B cell (primary cell): ENCODE measurements at regions not wholly inside any gene's neighbourhood (a gene's known extent, or its start where the extent isn't known, plus 50 kb on each side); places are given as distances from the start of the nearest gene placed in this dataset.

Experiments used
- ATAC-seq: fragments of 200-7000 bp; cut with Tn5 transposase; one replicate; pipeline ENCODE4 v1.10.0; 2021; ENCODE audit warnings: low read depth, mild to moderate bottlenecking, moderate number of reproducible peaks, moderate library complexity
- CTCF ChIA-PET: fragments of 350-600 bp; sonication (Branson Sonifier 250); formaldehyde crosslinking; loops from one replicate; lab custom pipeline; 2021; ENCODE audit warnings: antibody characterized with exemption, inconsistent platforms; lab: Charles Lee
- POLR2A ChIA-PET: fragments of 350-600 bp; sonication (Branson Sonifier 250); formaldehyde crosslinking; loops from one replicate; lab custom pipeline; 2021; ENCODE audit warnings: antibody characterized with exemption; lab: Charles Lee
- DNase-seq: peaks from one replicate; pipeline ENCODE4 v3.0.0; 2013
- H2AFZ ChIP-seq: 2 replicates; pipeline ENCODE4 v1.6.1; 2012; ENCODE audit warnings: mild to moderate bottlenecking, low read depth, low read length; ENCODE audit not compliant: insufficient read depth, poor library complexity, severe bottlenecking
- H3K27ac ChIP-seq, 2 donors: 1 replicate in 1 of 2; 2 replicates in 1 of 2; pipeline ENCODE4 v1.5.1; 2012 to 2013; ENCODE audit warnings: low read length in 2 of 2, mild to moderate bottlenecking in 2 of 2, moderate library complexity in 1 of 2
- H3K27me3 ChIP-seq, 4 experiments: fragments of 200-600 bp in 1 of 4; sonication (generic) in 1 of 4; replicated peaks in 1 of 4; 1 replicate in 2 of 4; 2 replicates in 2 of 4; pipeline versions ENCODE4 v1.6.1 to v1.7.0; 2013 to 2016; ENCODE audit warnings: low read length in 3 of 4, mild to moderate bottlenecking in 2 of 4, mixed read lengths in 1 of 4, moderate library complexity in 1 of 4; ENCODE audit not compliant: insufficient read depth in 4 of 4, control insufficient read depth in 3 of 4; ENCODE audit errors: control extremely low read depth in 1 of 4
- H3K36me3 ChIP-seq, 2 experiments: replicated peaks in 1 of 2; 1 replicate in 1 of 2; 2 replicates in 1 of 2; pipeline versions ENCODE4 v1.6.1 to v1.7.1; 2013; ENCODE audit warnings: low read length in 1 of 2; ENCODE audit not compliant: insufficient read depth in 2 of 2, control insufficient read depth in 1 of 2; ENCODE audit errors: control extremely low read depth in 1 of 2, extremely low read depth in 1 of 2
- H3K4me1 ChIP-seq, 2 donors: fragments of 200-600 bp in 1 of 2; sonication (generic) in 1 of 2; 1 replicate in 1 of 2; 2 replicates in 1 of 2; pipeline versions ENCODE4 v1.5.1 to v1.6.1; 2013 to 2017; ENCODE audit warnings: low read length in 2 of 2; ENCODE audit not compliant: control insufficient read depth in 2 of 2, insufficient read depth in 2 of 2
- H3K4me2 ChIP-seq: replicated peaks from 2 replicates; pipeline ENCODE3; 2012; ENCODE audit warnings: mild to moderate bottlenecking, low read depth, low read length; ENCODE audit not compliant: poor library complexity, severe bottlenecking
- H3K4me3 ChIP-seq, 5 experiments: fragments of 200-600 bp in 1 of 5; sonication (generic) in 1 of 5; 1 replicate in 3 of 5; 2 replicates in 2 of 5; pipeline versions ENCODE4 v1.5.1 to v1.7.0; 2011 to 2016; ENCODE audit warnings: low read length in 4 of 5, mild to moderate bottlenecking in 4 of 5, low read depth in 2 of 5, control low read depth in 1 of 5, moderate library complexity in 1 of 5; ENCODE audit not compliant: insufficient read depth in 1 of 5; ENCODE audit errors: control extremely low read depth in 1 of 5, extremely low read depth in 1 of 5
- H3K79me2 ChIP-seq: fragments of 200-600 bp; sonication (generic); one replicate; pipeline ENCODE4 v1.6.0; 2016; ENCODE audit warnings: low read length; ENCODE audit not compliant: control insufficient read depth, insufficient read depth
- H3K9ac ChIP-seq: fragments of 200-600 bp; sonication (generic); 2 replicates; pipeline ENCODE4 v1.6.1; 2017; ENCODE audit warnings: mild to moderate bottlenecking, low read length, moderate library complexity
- H3K9me3 ChIP-seq, 3 donors: one replicate each; pipeline versions ENCODE4 v1.6.1 to v1.7.1; 2013; ENCODE audit warnings: low read length in 2 of 3; ENCODE audit not compliant: control insufficient read depth in 2 of 3, insufficient read depth in 1 of 3; ENCODE audit errors: control extremely low read depth in 1 of 3
- H4K20me1 ChIP-seq: 2 replicates; pipeline ENCODE4 v1.6.0; 2012; ENCODE audit warnings: mild to moderate bottlenecking, low read length; ENCODE audit not compliant: insufficient read depth, control insufficient read depth, poor library complexity, severe bottlenecking
- H3K27ac Mint-ChIP-seq: one replicate; pipeline ENCODE4 v1.8.0; 2021; ENCODE audit warnings: mixed read lengths
- H3K27me3 Mint-ChIP-seq: one replicate; pipeline ENCODE4 v1.8.0; 2021; ENCODE audit warnings: mixed read lengths
- H3K4me1 Mint-ChIP-seq: one replicate; pipeline ENCODE4 v1.8.0; 2021; ENCODE audit warnings: mixed read lengths
- H3K4me3 Mint-ChIP-seq: one replicate; pipeline ENCODE4 v1.8.0; 2021; ENCODE audit warnings: mixed read lengths
- H3K9me3 Mint-ChIP-seq: one replicate; pipeline ENCODE4 v1.8.0; 2022; ENCODE audit warnings: mixed read lengths; ENCODE audit not compliant: insufficient read depth
- CTCF ChIP-seq: fragments of 200-600 bp; IDR thresholded peaks from one replicate; pipeline ENCODE4 v1.8.0; 2022; ENCODE audit warnings: antibody characterized with exemption, mild to moderate bottlenecking
- EZH2 ChIP-seq: IDR thresholded peaks from 2 replicates; pipeline ENCODE4 v1.6.1; 2012; ENCODE audit warnings: borderline replicate concordance, low read depth, mild to moderate bottlenecking, moderate library complexity, low read length; ENCODE audit not compliant: insufficient read depth, poor library complexity, severe bottlenecking
- WGBS: methylation state at CpG from one replicate; pipeline ENCODE4 v1.1.5; 2013; ENCODE audit warnings: missing lambda C conversion rate; ENCODE audit not compliant: insufficient coverage; 5-methylcytosine and 5-hydroxymethylcytosine counted together
- intact Hi-C: fragments of 100-400 bp; cut with micrococcal nuclease; formaldehyde crosslinking; loops from one replicate; pipeline ENCODE4 v1.10.0; 2022

- ATAC-seq = no peak
- no peak overlapping the region for H2AFZ ChIP-seq
- no peaks in the 10 kb centered on the region for H3K79me2 ChIP-seq
- peaks cover 0 to 23% (median 0%) of the 10 kb centered on the region in 3 donors for H3K9me3 ChIP-seq
- WGBS = 91% methylated on average over 14 of the region's 14 CpGs
- no peaks in the 10 kb centered on the region for H3K36me3 ChIP-seq
- no peak for DNase-seq
- TF ChIP-seq CTCF = no peak
- no peak for TF ChIP-seq EZH2
- no peak overlapping the region for H3K4me3 ChIP-seq
- Mint-ChIP-seq H3K4me1 (no peaks in the 10 kb centered on the region), H3K27ac (no peak overlapping the region), H3K27me3 (peaks cover 4% of the 10 kb centered on the region), H3K9me3 (no peaks in the 10 kb centered on the region), H3K4me3 (no peak overlapping the region)
- POLR2A ChIA-PET = no interaction called here
- H4K20me1 ChIP-seq = no peaks in the 10 kb centered on the region
- H3K4me2 ChIP-seq = no peak overlapping the region
- H3K4me1 ChIP-seq = no peaks in the 10 kb centered on the region
- intact Hi-C loops = no loop called here
- no peak overlapping the region for H3K9ac ChIP-seq
- CTCF ChIA-PET = no interaction called here
- no peaks in the 10 kb centered on the region for H3K27me3 ChIP-seq
- no peak overlapping the region for H3K27ac ChIP-seq
Measured at GRCh38 chr5:2006971-2007291, 124.2 kb upstream of the IRX4 start.

GRCh38 chr5:2006193-2006970 lies 123.7 kb upstream of the IRX4 start:
- no peak for ATAC-seq
- POLR2A ChIA-PET = no interaction called here
- H3K4me3 ChIP-seq = no peak overlapping the region

More at GRCh38 chr5:2006193-2006970, 123.7 kb upstream of the IRX4 start:
- Histone ChIP-seq H3K9ac (no peak overlapping the region), H3K9me3 (peaks cover 0 to 23% (median 0%) of the 10 kb centered on the region in 3 donors), H3K27ac (no peak overlapping the region), H2AFZ (no peak overlapping the region), H3K36me3 (no peaks in the 10 kb centered on the region), H3K27me3 (no peaks in the 10 kb centered on the region), H3K4me1 (no peaks in the 10 kb centered on the region), H3K4me2 (no peak overlapping the region), H4K20me1 (no peaks in the 10 kb centered on the region), H3K79me2 (no peaks in the 10 kb centered on the region)
- Mint-ChIP-seq H3K4me3 (no peak overlapping the region), H3K4me1 (no peaks in the 10 kb centered on the region), H3K27ac (no peak overlapping the region), H3K9me3 (no peaks in the 10 kb centered on the region), H3K27me3 (peaks cover 4% of the 10 kb centered on the region)
- 91% methylated on average over 22 of the region's 24 CpGs for WGBS
- intact Hi-C loops = no loop called here
- no peak for DNase-seq
- CTCF ChIA-PET = no interaction called here
- TF ChIP-seq CTCF = no peak
- TF ChIP-seq EZH2 = no peak
